Activated CD8-positive, alpha-beta memory T cell treated with anti-CD3 and anti-CD28 coated beads for 48 hours (primary cell): ENCODE measurements at regions not wholly inside any gene's neighbourhood (a gene's known extent, or its start where the extent isn't known, plus 50 kb on each side); places are given as distances from the start of the nearest gene placed in this dataset.

Experiments
- DNase-seq, 3 experiments: peaks; one replicate each; pipeline ENCODE4 v3.0.0-alpha.2; 2020; ENCODE audit warnings: low read depth in 2 of 3, low spot score in 2 of 3

GRCh38 chr2:193539188-193539587, 1344.5 kb upstream of the TMEFF2 start:
- DNase-seq, result no peak

GRCh38 chr2:193538061-193538460, 1343.3 kb upstream of the TMEFF2 start:
- no peak for DNase-seq

GRCh38 chr2:193537531-193537930, 1342.8 kb upstream of the TMEFF2 start:
- no peak for DNase-seq

- no peak for DNase-seq
These were observed 1333.7 kb upstream of the TMEFF2 start for GRCh38 chr2:193528458-193528857.

- DNase-seq, result no peak
These were observed 1332.4 kb upstream of the TMEFF2 start for GRCh38 chr2:193527146-193527545.

- no peak for DNase-seq
These were observed 1328.9 kb upstream of the TMEFF2 start for GRCh38 chr2:193523662-193524061.

GRCh38 chr2:193521523-193521922, 1326.8 kb upstream of the TMEFF2 start:
- DNase-seq, result no peak

GRCh38 chr2:193520709-193521458, 1326.2 kb upstream of the TMEFF2 start:
- DNase-seq, result no peak

- DNase-seq, result no peak
These were observed 1323.5 kb upstream of the TMEFF2 start for GRCh38 chr2:193518041-193518817.

- no peak for DNase-seq
These were observed 1322.9 kb upstream of the TMEFF2 start for GRCh38 chr2:193517615-193518014.

GRCh38 chr2:193506035-193506434, 1311.3 kb upstream of the TMEFF2 start:
- no peak for DNase-seq

- no peak for DNase-seq
These were observed 1310.9 kb upstream of the TMEFF2 start for GRCh38 chr2:193505620-193506019.

- DNase-seq, result no peak
These were observed 1307.8 kb upstream of the TMEFF2 start for GRCh38 chr2:193502363-193503035.

GRCh38 chr2:193496786-193497185, 1302.1 kb upstream of the TMEFF2 start:
- DNase-seq, result no peak

- DNase-seq, result no peak
These were observed 1287.8 kb upstream of the TMEFF2 start for GRCh38 chr2:193482557-193482956.

- DNase-seq, result no peak
These were observed 1285.5 kb upstream of the TMEFF2 start for GRCh38 chr2:193480187-193480586.

- no peak for DNase-seq
These were observed 1281.6 kb upstream of the TMEFF2 start for GRCh38 chr2:193476171-193476800.

- DNase-seq, result no peak
These were observed 1280.3 kb upstream of the TMEFF2 start for GRCh38 chr2:193475038-193475437.

- DNase-seq, result no peak
These were observed 1274.5 kb upstream of the TMEFF2 start for GRCh38 chr2:193469251-193469650.

- no peak for DNase-seq
These were observed 1272.7 kb upstream of the TMEFF2 start for GRCh38 chr2:193467276-193467987.

- DNase-seq, result no peak
These were observed 1268.3 kb upstream of the TMEFF2 start for GRCh38 chr2:193463011-193463410.
